ENCODE measurements at regions not wholly inside any gene's neighbourhood (a gene's known extent, or its start where the extent isn't known, plus 50 kb on each side); places are given as distances from the start of the nearest gene placed in this dataset.

- DNase-seq = no peak
- WGBS, 2 donors = 100% methylated on average over 3 of the region's 3 CpGs
- Histone ChIP-seq H3K4me3 (no peak overlapping the region), H3K27ac (no peak overlapping the region), H3K27me3 (no peaks in the 10 kb centered on the region), H3K4me1 (no peaks in the 10 kb centered on the region), H3K36me3 (no peaks in the 10 kb centered on the region), H3K9me3 (peaks cover 0 to 4% (median 0%) of the 10 kb centered on the region in 3 donors)
- intact Hi-C loops (cut with DNase I) = no loop called here
- TF ChIP-seq CTCF (IDR thresholded peaks at IDR 0.05) = no peak
- no peak for TF ChIP-seq POLR2A (IDR thresholded peaks at IDR 0.05)
Observed at GRCh38 chr7:22907805-22908204, 85.2 kb upstream of the TOMM7 start.

DNA sequence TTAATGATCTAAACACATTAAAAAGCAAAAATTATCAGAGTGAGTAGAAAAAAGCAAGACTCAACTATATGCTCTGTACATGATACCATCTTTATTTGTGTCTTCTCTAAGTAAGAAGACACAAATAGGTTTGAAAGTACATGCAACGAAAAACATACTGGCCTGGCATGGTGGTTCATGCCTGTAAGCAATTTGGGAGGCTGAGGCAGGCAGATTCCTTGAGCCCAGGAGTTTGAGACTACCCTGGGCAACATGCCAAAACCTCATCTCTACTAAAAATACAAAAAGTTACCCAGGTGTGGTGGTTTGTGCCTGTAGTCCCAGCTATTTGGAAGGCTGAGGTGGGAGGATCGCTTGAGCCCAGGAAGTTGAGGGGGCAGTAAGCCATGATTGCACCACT lies 78.1 kb upstream of the TOMM7 start:
- 52 to 66% methylated on average over 2 of the region's 2 CpGs for WGBS, 2 donors
- H3K36me3 ChIP-seq = no peaks in the 10 kb centered on the region
- no peaks in the 10 kb centered on the region for H3K27me3 ChIP-seq
- DNase-seq = no peak
- H3K4me3 ChIP-seq = no peak overlapping the region
- H3K27ac ChIP-seq = no peak overlapping the region
- intact Hi-C loops (cut with DNase I) = no loop called here
- no peak for TF ChIP-seq CTCF (IDR thresholded peaks at IDR 0.05)
- TF ChIP-seq POLR2A (IDR thresholded peaks at IDR 0.05) = no peak
- no peaks in the 10 kb centered on the region for H3K4me1 ChIP-seq
- peaks cover 0 to 4% (median 0%) of the 10 kb centered on the region in 3 donors for H3K9me3 ChIP-seq

DNA sequence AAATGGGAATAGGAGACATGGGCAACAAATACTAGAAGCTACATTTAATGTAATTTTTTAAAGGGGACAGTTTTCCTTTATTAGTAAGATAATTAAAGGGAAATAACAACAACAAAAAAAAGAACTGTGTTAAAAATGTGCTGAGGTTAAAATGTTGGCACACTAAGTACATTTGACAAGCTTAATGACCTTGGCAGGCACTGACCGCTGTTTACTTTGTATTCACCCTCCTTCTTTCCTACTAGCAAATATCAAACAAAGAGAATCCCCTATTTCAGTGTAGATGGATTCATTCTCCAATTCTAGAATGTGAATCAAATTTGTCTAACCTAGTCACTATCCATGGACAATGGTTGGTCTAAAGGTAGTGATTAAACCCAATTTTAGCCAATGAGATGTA lies 77.5 kb upstream of the TOMM7 start:
- no peaks in the 10 kb centered on the region for H3K27me3 ChIP-seq
- TF ChIP-seq POLR2A (IDR thresholded peaks at IDR 0.05) (no peak), CTCF (IDR thresholded peaks at IDR 0.05) (no peak)
- DNase-seq = no peak
- H3K36me3 ChIP-seq = no peaks in the 10 kb centered on the region
- intact Hi-C loops (cut with DNase I) = no loop called here
- no peak overlapping the region for H3K27ac ChIP-seq
- 89 to 91% methylated on average over 1 of the region's 1 CpG for WGBS, 2 donors
- H3K4me1 ChIP-seq = no peaks in the 10 kb centered on the region
- H3K9me3 ChIP-seq = peaks cover 0 to 4% (median 0%) of the 10 kb centered on the region in 3 donors
- no peak overlapping the region for H3K4me3 ChIP-seq

DNA sequence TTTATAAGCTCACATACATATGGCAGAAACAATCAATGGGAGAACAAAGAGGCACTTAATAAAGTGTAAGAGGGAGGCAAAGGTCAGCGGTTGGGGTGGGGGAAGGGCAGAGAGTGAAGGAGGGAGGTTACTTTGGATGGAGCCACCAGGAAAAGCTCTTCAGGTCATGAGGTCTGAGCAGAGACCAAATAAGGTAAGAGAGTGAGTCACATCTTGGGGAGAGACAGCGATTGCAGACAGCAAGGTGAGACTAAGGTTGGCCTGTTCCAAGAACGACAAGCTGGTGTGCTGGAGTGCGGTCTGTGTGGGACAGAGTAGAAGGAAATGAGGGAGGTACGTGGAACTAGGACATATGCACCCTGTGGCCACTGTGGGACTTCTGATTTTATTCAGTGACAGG lies 74.3 kb upstream of the TOMM7 start:
- H3K4me1 ChIP-seq = no peaks in the 10 kb centered on the region
- TF ChIP-seq CTCF (IDR thresholded peaks at IDR 0.05) (no peak), POLR2A (IDR thresholded peaks at IDR 0.05) (no peak)
- intact Hi-C loops (cut with DNase I) = no loop called here
- H3K4me3 ChIP-seq = no peak overlapping the region
- no peak overlapping the region for H3K27ac ChIP-seq
- no peaks in the 10 kb centered on the region for H3K9me3 ChIP-seq
- WGBS, 2 donors = 80 to 87% methylated on average over 5 of the region's 5 CpGs
- DNase-seq = no peak
- H3K36me3 ChIP-seq = no peaks in the 10 kb centered on the region
- H3K27me3 ChIP-seq = no peaks in the 10 kb centered on the region

GRCh38 chr7:22895828-22896165 lies 73.1 kb upstream of the TOMM7 start:
- no peak for DNase-seq
- H3K36me3 ChIP-seq = no peaks in the 10 kb centered on the region
- H3K27ac ChIP-seq = no peak overlapping the region
- no peaks in the 10 kb centered on the region for H3K27me3 ChIP-seq
- no peaks in the 10 kb centered on the region for H3K4me1 ChIP-seq
- TF ChIP-seq POLR2A (IDR thresholded peaks at IDR 0.05) (no peak), CTCF (IDR thresholded peaks at IDR 0.05) (no peak)
- intact Hi-C loops (cut with DNase I) = no loop called here
- WGBS, 2 donors = 63 to 78% methylated on average over 2 of the region's 2 CpGs
- H3K4me3 ChIP-seq = no peak overlapping the region
- H3K9me3 ChIP-seq = no peaks in the 10 kb centered on the region

Data from esophagus squamous epithelium (tissue), 5 donors.